ENCODE measurements at regions not wholly inside any gene's neighbourhood (a gene's known extent, or its start where the extent isn't known, plus 50 kb on each side); places are given as distances from the start of the nearest gene placed in this dataset.

GRCh38 chr22:49621601-49622210 is 206.0 kb downstream of the BRD1 start:
- no peaks in the 10 kb centered on the region for H3K27me3 ChIP-seq
- TF ChIP-seq CTCF (IDR thresholded peaks at IDR 0.05) (no peak), EP300 (IDR thresholded peaks at IDR 0.05) (no peak), POLR2A (IDR thresholded peaks at IDR 0.05) (no peak)
- no peaks in the 10 kb centered on the region for H3K36me3 ChIP-seq
- intact Hi-C loops (cut with DNase I): no loop called here
- peak in 1 of 5 donors; percentile 1 for DNase-seq
- no peak overlapping the region for H3K27ac ChIP-seq
- 62 to 81% (median 63%) methylated on average over 17 to 20 of the region's 20 CpGs for WGBS, 3 donors
- no peaks in the 10 kb centered on the region for H3K9me3 ChIP-seq
- no peak overlapping the region for H3K4me3 ChIP-seq
- no peaks in the 10 kb centered on the region for H3K4me1 ChIP-seq (ENCODE audit: insufficient read depth)

GRCh38 chr22:49620666-49621065 is 207.0 kb downstream of the BRD1 start:
- TF ChIP-seq CTCF (IDR thresholded peaks at IDR 0.05) (no peak), EP300 (IDR thresholded peaks at IDR 0.05) (no peak), POLR2A (IDR thresholded peaks at IDR 0.05) (no peak)
- Histone ChIP-seq H3K27ac (no peak overlapping the region), H3K27me3 (no peaks in the 10 kb centered on the region), H3K9me3 (no peaks in the 10 kb centered on the region), H3K36me3 (no peaks in the 10 kb centered on the region), H3K4me3 (no peak overlapping the region), H3K4me1 (ENCODE audit: insufficient read depth) (no peaks in the 10 kb centered on the region)
- DNase-seq: peak in 2 of 5 donors; percentile 3 to 7
- 61 to 68% (median 66%) methylated on average over 11 of the region's 11 CpGs for WGBS, 3 donors
- intact Hi-C loops (cut with DNase I): no loop called here

- no peaks in the 10 kb centered on the region for H3K9me3 ChIP-seq
- 60 to 73% (median 64%) methylated on average over 19 of the region's 19 CpGs for WGBS, 3 donors
- H3K27ac ChIP-seq: no peak overlapping the region
- peak in 1 of 5 donors; percentile 13 for DNase-seq
- no peaks in the 10 kb centered on the region for H3K4me1 ChIP-seq (ENCODE audit: insufficient read depth)
- TF ChIP-seq EP300 (IDR thresholded peaks at IDR 0.05): no peak
- TF ChIP-seq CTCF (IDR thresholded peaks at IDR 0.05): no peak
- TF ChIP-seq POLR2A (IDR thresholded peaks at IDR 0.05): no peak
- intact Hi-C loops (cut with DNase I): no loop called here
- no peaks in the 10 kb centered on the region for H3K27me3 ChIP-seq
- no peak overlapping the region for H3K4me3 ChIP-seq
- no peaks in the 10 kb centered on the region for H3K36me3 ChIP-seq
Measured at GRCh38 chr22:49620003-49620556, 207.6 kb downstream of the BRD1 start.

- 73 to 76% (median 73%) methylated on average over 13 of the region's 13 CpGs for WGBS, 3 donors
- Histone ChIP-seq H3K4me1 (ENCODE audit: insufficient read depth) (no peaks in the 10 kb centered on the region), H3K27me3 (no peaks in the 10 kb centered on the region), H3K27ac (no peak overlapping the region), H3K9me3 (no peaks in the 10 kb centered on the region), H3K36me3 (no peaks in the 10 kb centered on the region), H3K4me3 (no peak overlapping the region)
- TF ChIP-seq EP300 (IDR thresholded peaks at IDR 0.05): no peak
- no peak for TF ChIP-seq CTCF (IDR thresholded peaks at IDR 0.05)
- TF ChIP-seq POLR2A (IDR thresholded peaks at IDR 0.05): no peak
- intact Hi-C loops (cut with DNase I): no loop called here
- peak in 2 of 5 donors; percentile 2 to 19 for DNase-seq
Measured at GRCh38 chr22:49619301-49619700, 208.4 kb downstream of the BRD1 start.
